GM18868 (cell line): ENCODE measurements at regions not wholly inside any gene's neighbourhood (a gene's known extent, or its start where the extent isn't known, plus 50 kb on each side); places are given as distances from the start of the nearest gene placed in this dataset.
"Not testable (repeated sequence)": the region's sequence is repeated elsewhere in the genome, so short reads cannot be mapped to it uniquely, and the experiment has no call there.

Experiments used
- ATAC-seq: cut with Tn5 transposase; IDR thresholded peaks from one replicate; pipeline ENCODE4 v1.9.1; 2021; ENCODE audit warnings: mild to moderate bottlenecking, moderate library complexity; ENCODE audit not compliant: unreplicated experiment

- ATAC-seq = no peak
Measured at GRCh38 chr3:64392001-64392400, 166.7 kb upstream of the PRICKLE2 start.

GRCh38 chr3:64390893-64391292 lies 165.6 kb upstream of the PRICKLE2 start:
- ATAC-seq = no peak

GRCh38 chr3:64388886-64389285 lies 163.6 kb upstream of the PRICKLE2 start:
- ATAC-seq = no peak

- ATAC-seq = no peak
Measured at GRCh38 chr3:64387688-64388087, 162.4 kb upstream of the PRICKLE2 start.

- no peak for ATAC-seq
Measured at GRCh38 chr3:64385277-64385676, 160.0 kb upstream of the PRICKLE2 start.

GRCh38 chr3:64384561-64384960 lies 159.3 kb upstream of the PRICKLE2 start:
- ATAC-seq = no peak

GRCh38 chr3:64382153-64382552 lies 156.9 kb upstream of the PRICKLE2 start:
- no peak for ATAC-seq

GRCh38 chr3:64381367-64381766 lies 156.1 kb upstream of the PRICKLE2 start:
- no peak for ATAC-seq

GRCh38 chr3:64380546-64380945 lies 155.3 kb upstream of the PRICKLE2 start:
- no peak for ATAC-seq

GRCh38 chr3:64379221-64379620 lies 154.0 kb upstream of the PRICKLE2 start:
- no peak for ATAC-seq

- no peak for ATAC-seq
Measured at GRCh38 chr3:64377942-64378341, 152.7 kb upstream of the PRICKLE2 start.

- ATAC-seq = no peak
Measured at GRCh38 chr3:64375737-64376136, 150.5 kb upstream of the PRICKLE2 start.

GRCh38 chr3:64369390-64369789 lies 144.1 kb upstream of the PRICKLE2 start:
- no peak for ATAC-seq

- ATAC-seq = peak; percentile 48
Measured at GRCh38 chr3:64368257-64369020, 143.2 kb upstream of the PRICKLE2 start.

- no peak for ATAC-seq
Measured at GRCh38 chr3:64365877-64366276, 140.6 kb upstream of the PRICKLE2 start.

GRCh38 chr3:64363842-64364241 lies 138.6 kb upstream of the PRICKLE2 start:
- no peak for ATAC-seq

GRCh38 chr3:64361962-64362735 lies 136.9 kb upstream of the PRICKLE2 start:
- ATAC-seq = no peak

- not testable (repeated sequence) for ATAC-seq
Measured at GRCh38 chr3:64361036-64361435, 135.8 kb upstream of the PRICKLE2 start.

- no peak for ATAC-seq
Measured at GRCh38 chr3:64360280-64360679, 135.0 kb upstream of the PRICKLE2 start.

GRCh38 chr3:64359735-64360134 lies 134.5 kb upstream of the PRICKLE2 start:
- ATAC-seq = no peak

- no peak for ATAC-seq
Measured at GRCh38 chr3:64358853-64359252, 133.6 kb upstream of the PRICKLE2 start.

GRCh38 chr3:64358176-64358575 lies 132.9 kb upstream of the PRICKLE2 start:
- no peak for ATAC-seq
